ENCODE measurements at regions not wholly inside any gene's neighbourhood (a gene's known extent, or its start where the extent isn't known, plus 50 kb on each side); places are given as distances from the start of the nearest gene placed in this dataset.

GRCh38 chr10:49243610-49244283 is 55.2 kb upstream of the C10orf71 start:
- H3K27ac ChIP-seq (ENCODE audit: low read length) = no peak overlapping the region
- Mint-ChIP-seq H3K27ac (no peak overlapping the region), H3K9me3 (peaks cover 0 to 4% (median 0%) of the 10 kb centered on the region in 3 donors), H3K36me3 (no peaks in the 10 kb centered on the region), H3K4me3 (no peak overlapping the region), H3K27me3 (peaks cover 11 to 13% of the 10 kb centered on the region in 2 donors), H3K4me1 (no peaks in the 10 kb centered on the region)
- H3K9me3 ChIP-seq = no peaks in the 10 kb centered on the region
- H3K4me1 ChIP-seq (ENCODE audit: control insufficient read depth in 1 of 2, extremely low read depth in 1 of 2, insufficient read depth in 2 of 2, low read length in 2 of 2) = no peaks in the 10 kb centered on the region
- CTCF ChIA-PET = no interaction called here
- no peaks in the 10 kb centered on the region for H3K36me3 ChIP-seq (ENCODE audit: control insufficient read depth in 2 of 2, extremely low read depth in 1 of 2, insufficient read depth in 1 of 2, low read length in 1 of 2)
- ATAC-seq (replicated peaks in 1 of 4) (no peak), DNase-seq (no peak)
- POLR2A ChIA-PET = interaction anchor here in 1 of 2 donors (0.6 kb wide), 1 partner anchor 105 kb away, joined by 3 read pairs; no protein-coding TSS in a partner anchor
- H3K4me3 ChIP-seq (ENCODE audit: control insufficient read depth in 1 of 2, extremely low read depth in 1 of 2, low read length in 1 of 2) = no peak overlapping the region
- WGBS (ENCODE audit: insufficient coverage) = no CpG with 5 or more reads among the region's 6 CpGs
- peaks cover 0 to 19% of the 10 kb centered on the region in 2 experiments for H3K27me3 ChIP-seq (replicated peaks in 1 of 2; ENCODE audit: control insufficient read depth in 2 of 2, extremely low read depth in 1 of 2, insufficient read depth in 2 of 2, low read length in 1 of 2)

GRCh38 chr10:49243139-49243538 is 54.9 kb upstream of the TMEM273 start:
- no peaks in the 10 kb centered on the region for H3K36me3 ChIP-seq (ENCODE audit: control insufficient read depth in 2 of 2, extremely low read depth in 1 of 2, insufficient read depth in 1 of 2, low read length in 1 of 2)
- Mint-ChIP-seq H3K27me3 (peaks cover 11 to 14% of the 10 kb centered on the region in 2 donors), H3K9me3 (peaks cover 0 to 4% (median 0%) of the 10 kb centered on the region in 3 donors), H3K27ac (no peak overlapping the region), H3K36me3 (no peaks in the 10 kb centered on the region), H3K4me3 (no peak overlapping the region), H3K4me1 (no peaks in the 10 kb centered on the region)
- H3K27me3 ChIP-seq (replicated peaks in 1 of 2; ENCODE audit: control insufficient read depth in 2 of 2, extremely low read depth in 1 of 2, insufficient read depth in 2 of 2, low read length in 1 of 2) = peaks cover 0 to 19% of the 10 kb centered on the region in 2 experiments
- no peak overlapping the region for H3K27ac ChIP-seq (ENCODE audit: low read length)
- no peak for DNase-seq
- no peaks in the 10 kb centered on the region for H3K9me3 ChIP-seq
- no peak for ATAC-seq (replicated peaks in 1 of 4)
- no peaks in the 10 kb centered on the region for H3K4me1 ChIP-seq (ENCODE audit: control insufficient read depth in 1 of 2, extremely low read depth in 1 of 2, insufficient read depth in 2 of 2, low read length in 2 of 2)
- H3K4me3 ChIP-seq (ENCODE audit: control insufficient read depth in 1 of 2, extremely low read depth in 1 of 2, low read length in 1 of 2) = no peak overlapping the region
- CTCF ChIA-PET = no interaction called here
- 85% methylated on average over 9 of the region's 10 CpGs for WGBS (ENCODE audit: insufficient coverage)
- POLR2A ChIA-PET = interaction anchor here in 1 of 2 donors (0.6 kb wide), 1 partner anchor 105 kb away, joined by 3 read pairs; no protein-coding TSS in a partner anchor

GRCh38 chr10:49242604-49243003 is 54.4 kb upstream of the TMEM273 start:
- WGBS (ENCODE audit: insufficient coverage) = 90% methylated on average over 11 of the region's 11 CpGs
- Mint-ChIP-seq H3K4me1 (no peaks in the 10 kb centered on the region), H3K27ac (no peak overlapping the region)

GRCh38 chr10:49241385-49241784 is 53.2 kb upstream of the TMEM273 start:
- H3K9me3 ChIP-seq = no peaks in the 10 kb centered on the region

More at GRCh38 chr10:49242604-49243003, 54.4 kb upstream of the TMEM273 start:
- POLR2A ChIA-PET = no interaction called here
- H3K36me3 Mint-ChIP-seq = no peaks in the 10 kb centered on the region
- DNase-seq (no peak), ATAC-seq (replicated peaks in 1 of 4) (no peak)
- CTCF ChIA-PET = no interaction called here
- H3K27ac ChIP-seq (ENCODE audit: low read length) = no peak overlapping the region
- H3K27me3 Mint-ChIP-seq = peaks cover 11 to 14% of the 10 kb centered on the region in 2 donors
- H3K4me1 ChIP-seq (ENCODE audit: control insufficient read depth in 1 of 2, extremely low read depth in 1 of 2, insufficient read depth in 2 of 2, low read length in 2 of 2) = no peaks in the 10 kb centered on the region
- H3K9me3 ChIP-seq = no peaks in the 10 kb centered on the region
- H3K36me3 ChIP-seq (ENCODE audit: control insufficient read depth in 2 of 2, extremely low read depth in 1 of 2, insufficient read depth in 1 of 2, low read length in 1 of 2) = no peaks in the 10 kb centered on the region
- H3K4me3 Mint-ChIP-seq = no peak overlapping the region
- H3K9me3 Mint-ChIP-seq = peaks cover 0 to 4% (median 0%) of the 10 kb centered on the region in 3 donors
- peaks cover 0 to 19% of the 10 kb centered on the region in 2 experiments for H3K27me3 ChIP-seq (replicated peaks in 1 of 2; ENCODE audit: control insufficient read depth in 2 of 2, extremely low read depth in 1 of 2, insufficient read depth in 2 of 2, low read length in 1 of 2)
- no peak overlapping the region for H3K4me3 ChIP-seq (ENCODE audit: control insufficient read depth in 1 of 2, extremely low read depth in 1 of 2, low read length in 1 of 2)

GRCh38 chr10:49240946-49241345 is 52.8 kb upstream of the TMEM273 start:
- no CpG with 5 or more reads among the region's 4 CpGs for WGBS (ENCODE audit: insufficient coverage)
- CTCF ChIA-PET = no interaction called here
- Histone ChIP-seq H3K4me3 (ENCODE audit: control insufficient read depth in 1 of 2, extremely low read depth in 1 of 2, low read length in 1 of 2) (no peak overlapping the region), H3K27ac (ENCODE audit: low read length) (no peak overlapping the region), H3K4me1 (ENCODE audit: control insufficient read depth in 1 of 2, extremely low read depth in 1 of 2, insufficient read depth in 2 of 2, low read length in 2 of 2) (no peaks in the 10 kb centered on the region), H3K9me3 (no peaks in the 10 kb centered on the region), H3K27me3 (replicated peaks in 1 of 2; ENCODE audit: control insufficient read depth in 2 of 2, extremely low read depth in 1 of 2, insufficient read depth in 2 of 2, low read length in 1 of 2) (peaks cover 0 to 19% of the 10 kb centered on the region in 2 experiments), H3K36me3 (ENCODE audit: control insufficient read depth in 2 of 2, extremely low read depth in 1 of 2, insufficient read depth in 1 of 2, low read length in 1 of 2) (no peaks in the 10 kb centered on the region)
- H3K9me3 Mint-ChIP-seq = no peaks in the 10 kb centered on the region
- peaks cover 11 to 16% of the 10 kb centered on the region in 2 donors for H3K27me3 Mint-ChIP-seq
- POLR2A ChIA-PET = no interaction called here
- H3K27ac Mint-ChIP-seq = no peak overlapping the region
- no peaks in the 10 kb centered on the region for H3K4me1 Mint-ChIP-seq
- no peak for ATAC-seq (replicated peaks in 1 of 4)
- H3K4me3 Mint-ChIP-seq = no peak overlapping the region
- DNase-seq = no peak
- H3K36me3 Mint-ChIP-seq = no peaks in the 10 kb centered on the region

More at GRCh38 chr10:49241385-49241784, 53.2 kb upstream of the TMEM273 start:
- CTCF ChIA-PET = no interaction called here
- Mint-ChIP-seq H3K4me3 (no peak overlapping the region), H3K27ac (no peak overlapping the region), H3K36me3 (no peaks in the 10 kb centered on the region), H3K4me1 (no peaks in the 10 kb centered on the region), H3K27me3 (peaks cover 11 to 16% of the 10 kb centered on the region in 2 donors), H3K9me3 (no peaks in the 10 kb centered on the region)
- WGBS (ENCODE audit: insufficient coverage) = 71% methylated on average over 2 of the region's 2 CpGs
- DNase-seq = no peak
- Histone ChIP-seq H3K27me3 (replicated peaks in 1 of 2; ENCODE audit: control insufficient read depth in 2 of 2, extremely low read depth in 1 of 2, insufficient read depth in 2 of 2, low read length in 1 of 2) (peaks cover 0 to 19% of the 10 kb centered on the region in 2 experiments), H3K36me3 (ENCODE audit: control insufficient read depth in 2 of 2, extremely low read depth in 1 of 2, insufficient read depth in 1 of 2, low read length in 1 of 2) (no peaks in the 10 kb centered on the region), H3K27ac (ENCODE audit: low read length) (no peak overlapping the region), H3K4me3 (ENCODE audit: control insufficient read depth in 1 of 2, extremely low read depth in 1 of 2, low read length in 1 of 2) (no peak overlapping the region), H3K4me1 (ENCODE audit: control insufficient read depth in 1 of 2, extremely low read depth in 1 of 2, insufficient read depth in 2 of 2, low read length in 2 of 2) (no peaks in the 10 kb centered on the region)
- ATAC-seq (replicated peaks in 1 of 4) = no peak
- POLR2A ChIA-PET = no interaction called here
